Keratinocyte (primary cell): ENCODE measurements at regions not wholly inside any gene's neighbourhood (a gene's known extent, or its start where the extent isn't known, plus 50 kb on each side); places are given as distances from the start of the nearest gene placed in this dataset.
"Not testable (repeated sequence)": the region's sequence is repeated elsewhere in the genome, so short reads cannot be mapped to it uniquely, and the experiment has no call there.

Experiments
- DNase-seq: peaks from one replicate; pipeline ENCODE4 v3.0.0-alpha.2; 2011; ENCODE audit warnings: low read depth, missing footprints, low spot score
- FAIRE-seq: peaks from 2 replicates; lab custom pipeline; 2011; peaks lifted over from hg19 to GRCh38; lab: Jason Lieb, UNC
- H2AFZ ChIP-seq: 2 replicates; pipeline ENCODE4 v1.6.0; 2012; ENCODE audit warnings: low read length, control low read depth, inconsistent platforms; ENCODE audit not compliant: control insufficient read depth
- H3K27ac ChIP-seq: 2 replicates; pipeline ENCODE4 v1.5.1; 2011; ENCODE audit warnings: low read length; ENCODE audit not compliant: control insufficient read depth, insufficient read depth
- H3K27me3 ChIP-seq: 3 replicates; pipeline ENCODE4 v1.6.0; 2011; ENCODE audit warnings: low read length; ENCODE audit not compliant: control insufficient read depth, insufficient read depth; ENCODE audit errors: extremely low read depth
- H3K36me3 ChIP-seq, 2 experiments: 2 replicates in 1 of 2; 3 replicates in 1 of 2; pipeline ENCODE4 v1.5.1; 2011; ENCODE audit warnings: low read length in 2 of 2, mild to moderate bottlenecking in 1 of 2; ENCODE audit not compliant: control insufficient read depth in 2 of 2, insufficient read depth in 2 of 2; ENCODE audit errors: extremely low read depth in 1 of 2
- H3K4me1 ChIP-seq: 3 replicates; pipeline ENCODE4 v1.5.1; 2011; ENCODE audit warnings: low read length; ENCODE audit not compliant: control insufficient read depth, insufficient read depth; ENCODE audit errors: extremely low read depth
- H3K4me2 ChIP-seq: 3 replicates; pipeline ENCODE4 v1.6.0; 2011; ENCODE audit warnings: low read depth, low read length; ENCODE audit not compliant: control insufficient read depth, insufficient read depth; ENCODE audit errors: extremely low read depth
- H3K4me3 ChIP-seq, 3 experiments: fragments of 200-600 bp in 1 of 3; sonication (generic) in 1 of 3; 2 replicates in 2 of 3; 3 replicates in 1 of 3; pipeline ENCODE4 v1.5.1; 2011 to 2016; ENCODE audit warnings: low read length in 3 of 3, mild to moderate bottlenecking in 3 of 3, control low read depth in 2 of 3, inconsistent platforms in 1 of 3, low read depth in 1 of 3, mixed read lengths in 1 of 3, mixed run types in 1 of 3, moderate library complexity in 1 of 3; ENCODE audit not compliant: control insufficient read depth in 2 of 3, insufficient read depth in 2 of 3; ENCODE audit errors: extremely low read depth in 1 of 3
- H3K79me2 ChIP-seq: 2 replicates; pipeline ENCODE4 v1.6.0; 2012; ENCODE audit warnings: low read length; ENCODE audit not compliant: control insufficient read depth, insufficient read depth
- H3K9ac ChIP-seq: 3 replicates; pipeline ENCODE4 v1.6.0; 2011; ENCODE audit warnings: low read length; ENCODE audit not compliant: control insufficient read depth, insufficient read depth; ENCODE audit errors: extremely low read depth
- H3K9me1 ChIP-seq: 3 replicates; pipeline ENCODE4 v1.6.0; 2011; ENCODE audit warnings: low read length; ENCODE audit not compliant: control insufficient read depth, insufficient read depth; ENCODE audit errors: extremely low read depth
- H3K9me3 ChIP-seq: 2 replicates; pipeline ENCODE4 v1.5.1; 2012; ENCODE audit warnings: low read depth, low read length; ENCODE audit not compliant: control insufficient read depth
- H4K20me1 ChIP-seq: 3 replicates; pipeline ENCODE4 v1.6.0; 2011; ENCODE audit warnings: low read length; ENCODE audit not compliant: control insufficient read depth, insufficient read depth; ENCODE audit errors: extremely low read depth
- CTCF ChIP-seq, 3 experiments: IDR thresholded peaks in 1 of 3; conservative IDR thresholded peaks in 1 of 3; optimal IDR thresholded peaks in 1 of 3; 2 replicates in 2 of 3; 3 replicates in 1 of 3; pipeline versions ENCODE3 to v1.5.1; 2011; ENCODE audit warnings: low read length in 3 of 3, mild to moderate bottlenecking in 3 of 3, moderate library complexity in 2 of 3, control low read depth in 1 of 3, inconsistent platforms in 1 of 3; ENCODE audit not compliant: insufficient read depth in 2 of 3; ENCODE audit errors: extremely low read depth in 1 of 3
- EZH2 ChIP-seq: IDR thresholded peaks from one replicate; pipeline ENCODE4 v1.6.1; 2012; ENCODE audit warnings: inconsistent platforms, mild to moderate bottlenecking, low read length, moderate library complexity
- dilution Hi-C: fragments of 300-500 bp; cut with MboI; formaldehyde crosslinking; loops from one replicate; pipeline ENCODE4 v1.7.0; 2020; ENCODE audit warnings: low sequenced_read_pairs; ENCODE audit not compliant: extremely low pct_ligation_motif_present

DNA sequence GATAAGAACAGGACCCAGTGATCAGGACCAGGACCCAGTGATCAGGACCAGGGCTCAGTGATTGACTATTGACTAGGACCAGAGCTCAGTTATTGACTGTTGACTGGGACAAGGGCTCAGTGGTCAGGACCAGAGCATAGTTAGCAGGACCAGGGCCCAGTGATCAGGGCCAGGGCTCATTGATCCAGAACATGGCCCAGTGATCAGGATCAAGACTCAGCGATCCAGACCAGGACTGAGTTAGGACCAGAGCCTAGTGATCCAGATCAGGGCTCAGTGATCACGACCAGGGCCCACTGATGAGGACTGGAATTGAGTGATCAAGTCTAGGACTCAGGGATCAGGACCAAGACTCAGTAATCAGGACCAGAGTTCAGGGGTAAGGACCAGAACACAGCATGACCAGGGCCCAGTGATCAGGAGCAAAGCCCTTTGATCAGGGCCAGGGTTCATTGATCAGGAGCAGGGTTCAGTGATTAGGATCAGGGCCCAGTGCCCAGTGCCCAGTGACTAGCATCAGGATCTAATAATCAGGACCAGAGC lies 176.0 kb downstream of the TMEM121 start:
- Histone ChIP-seq H2AFZ (no peak overlapping the region), H3K36me3 (no peaks in the 10 kb centered on the region), H3K9ac (no peak overlapping the region), H3K4me3 (no peak overlapping the region), H3K27ac (no peak overlapping the region), H3K27me3 (no peaks in the 10 kb centered on the region), H3K4me2 (no peak overlapping the region), H3K79me2 (no peaks in the 10 kb centered on the region), H3K4me1 (no peaks in the 10 kb centered on the region), H3K9me1 (no peaks in the 10 kb centered on the region), H4K20me1 (no peaks in the 10 kb centered on the region), H3K9me3 (no peaks in the 10 kb centered on the region)
- dilution Hi-C loops = no loop called here
- no peak for DNase-seq
- TF ChIP-seq EZH2 = no peak
- TF ChIP-seq CTCF (optimal IDR thresholded peaks at IDR 0.05 in 1 of 3, IDR thresholded peaks at IDR 0.05 in 1 of 3, conservative IDR thresholded peaks at IDR 0.05 in 1 of 3; ENCODE audit: extremely low read depth in 1 of 3, insufficient read depth in 2 of 3, low read length in 3 of 3) = no peak
- no peak for FAIRE-seq

- H3K79me2 ChIP-seq, FAIRE-seq, H3K36me3 ChIP-seq, H3K4me2 ChIP-seq, H3K27ac ChIP-seq, H3K4me1 ChIP-seq, H3K9ac ChIP-seq, DNase-seq, H3K4me3 ChIP-seq, H2AFZ ChIP-seq, dilution Hi-C loops, H3K9me3 ChIP-seq, H3K9me1 ChIP-seq, H4K20me1 ChIP-seq, H3K27me3 ChIP-seq: not testable (repeated sequence)
Measured at GRCh38 chr14:105703044-105703665, 176.8 kb downstream of the TMEM121 start.

DNA sequence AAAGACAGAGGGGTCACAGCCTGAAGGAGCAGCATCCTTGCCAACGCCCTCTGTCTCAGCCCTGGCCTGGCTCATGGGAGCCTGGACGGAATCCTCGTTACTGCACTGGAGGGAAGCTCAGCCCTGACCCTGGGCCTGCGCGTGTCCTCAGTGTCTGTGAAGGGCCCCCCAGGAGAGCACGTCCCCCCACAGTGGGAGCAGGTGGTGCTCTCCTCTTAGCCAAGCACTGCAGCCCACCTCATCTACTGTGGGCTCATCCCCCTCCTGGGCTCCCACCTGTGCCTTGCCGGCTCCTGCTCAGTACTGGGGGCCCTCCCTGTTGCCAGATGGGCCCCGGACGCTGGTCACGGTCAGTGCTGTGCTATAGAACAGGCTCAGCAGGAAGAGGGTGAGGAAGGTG lies 177.7 kb downstream of the TMEM121 start:
- H3K4me2 ChIP-seq, H3K79me2 ChIP-seq, FAIRE-seq, dilution Hi-C loops, H4K20me1 ChIP-seq, H3K9ac ChIP-seq, H3K4me1 ChIP-seq, H3K27ac ChIP-seq, H3K4me3 ChIP-seq, H3K9me3 ChIP-seq, H3K36me3 ChIP-seq, H3K27me3 ChIP-seq, H3K9me1 ChIP-seq, H2AFZ ChIP-seq, DNase-seq: not testable (repeated sequence)

GRCh38 chr14:105704492-105704891 lies 178.1 kb downstream of the TMEM121 start:
- H3K27me3 ChIP-seq, H3K79me2 ChIP-seq, FAIRE-seq, H4K20me1 ChIP-seq, H3K4me1 ChIP-seq, dilution Hi-C loops, H3K9ac ChIP-seq, H2AFZ ChIP-seq, H3K4me2 ChIP-seq, H3K9me3 ChIP-seq, H3K9me1 ChIP-seq, H3K36me3 ChIP-seq, H3K4me3 ChIP-seq, DNase-seq, H3K27ac ChIP-seq: not testable (repeated sequence)
